ENCODE measurements at regions not wholly inside any gene's neighbourhood (a gene's known extent, or its start where the extent isn't known, plus 50 kb on each side); places are given as distances from the start of the nearest gene placed in this dataset.

DNA sequence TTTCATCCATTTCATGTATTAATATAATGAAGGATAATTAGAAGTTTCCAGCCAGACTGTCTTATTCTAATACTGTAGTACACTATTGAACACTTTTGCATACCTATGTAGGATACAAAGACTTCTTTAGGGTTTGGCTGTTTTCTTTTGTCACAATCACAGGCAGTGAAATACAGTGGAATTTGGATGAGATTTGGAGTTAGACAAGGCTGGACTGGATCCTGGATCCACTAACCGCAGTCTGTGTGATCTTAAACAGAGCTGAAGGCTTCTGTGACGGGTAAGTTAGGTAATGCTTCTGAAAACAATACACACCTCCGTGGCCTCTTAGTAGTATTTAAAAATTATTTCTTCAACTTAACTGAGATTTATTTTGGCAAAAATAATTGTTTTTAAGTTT is 1128.6 kb upstream of the CDH2 start:
- POLR2A ChIA-PET = no interaction called here
- Mint-ChIP-seq H3K27ac (no peak overlapping the region), H3K4me1 (ENCODE audit: low read depth) (no peaks in the 10 kb centered on the region), H3K27me3 (ENCODE audit: low read depth) (no peaks in the 10 kb centered on the region), H3K36me3 (ENCODE audit: low read depth) (no peaks in the 10 kb centered on the region), H3K4me3 (no peak overlapping the region), H3K9me3 (ENCODE audit: insufficient read depth) (peaks cover 19% of the 10 kb centered on the region)
- ATAC-seq (no peak), DNase-seq (no peak)
- CTCF ChIA-PET = no interaction called here

DNA sequence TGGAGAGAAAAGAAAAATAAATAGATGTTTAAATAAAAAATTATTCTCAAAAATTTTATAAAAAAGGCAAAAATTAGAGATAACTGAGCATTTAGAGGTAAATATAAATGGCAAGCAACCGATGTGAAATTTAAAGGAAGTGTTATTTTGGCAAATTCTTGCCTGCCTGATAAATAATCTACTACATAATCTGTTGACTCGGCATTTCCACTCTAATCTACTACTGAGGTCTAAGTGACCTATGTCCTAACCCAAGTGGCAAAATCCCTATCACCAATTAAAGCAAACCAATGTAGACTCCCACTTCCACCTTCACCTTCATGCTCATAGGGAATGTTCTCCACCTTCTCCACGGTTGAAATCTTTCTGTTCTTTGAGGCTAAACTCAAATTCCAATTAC is 1124.1 kb upstream of the CDH2 start:
- H3K27ac Mint-ChIP-seq = no peak overlapping the region
- H3K4me1 Mint-ChIP-seq (ENCODE audit: low read depth) = no peaks in the 10 kb centered on the region
- ChIA-PET CTCF (no interaction called here), POLR2A (no interaction called here)
- H3K9me3 Mint-ChIP-seq (ENCODE audit: insufficient read depth) = peaks cover 27% of the 10 kb centered on the region
- no peak for ATAC-seq
- H3K27me3 Mint-ChIP-seq (ENCODE audit: low read depth) = no peaks in the 10 kb centered on the region
- no peaks in the 10 kb centered on the region for H3K36me3 Mint-ChIP-seq (ENCODE audit: low read depth)
- no peak for DNase-seq
- H3K4me3 Mint-ChIP-seq = no peak overlapping the region

DNA sequence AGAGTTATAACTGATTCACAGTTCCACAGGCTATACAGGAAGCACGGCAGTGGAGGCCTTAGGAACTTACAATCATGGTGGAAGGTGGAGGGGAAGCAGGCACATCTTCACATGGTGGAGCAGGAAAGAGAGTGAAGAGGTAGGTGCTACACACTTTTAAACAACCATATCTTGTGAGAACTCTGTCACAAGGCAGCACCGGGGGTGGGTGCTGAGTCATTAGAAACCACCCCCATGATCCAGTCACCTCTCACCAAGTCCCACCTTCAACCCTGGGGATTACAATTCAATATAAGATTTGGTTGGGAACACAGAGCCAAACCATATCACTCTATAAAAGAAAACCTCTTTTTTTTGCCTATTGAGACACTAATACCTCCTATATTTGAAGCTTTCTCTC is 1108.5 kb upstream of the CDH2 start:
- no peaks in the 10 kb centered on the region for H3K4me1 Mint-ChIP-seq (ENCODE audit: low read depth)
- H3K4me3 Mint-ChIP-seq = no peak overlapping the region
- no peaks in the 10 kb centered on the region for H3K27me3 Mint-ChIP-seq (ENCODE audit: low read depth)
- ChIA-PET CTCF (no interaction called here), POLR2A (no interaction called here)
- no peak overlapping the region for H3K27ac Mint-ChIP-seq
- no peaks in the 10 kb centered on the region for H3K36me3 Mint-ChIP-seq (ENCODE audit: low read depth)
- no peak for DNase-seq
- no peak for ATAC-seq
- H3K9me3 Mint-ChIP-seq (ENCODE audit: insufficient read depth) = peaks cover 19% of the 10 kb centered on the region

DNA sequence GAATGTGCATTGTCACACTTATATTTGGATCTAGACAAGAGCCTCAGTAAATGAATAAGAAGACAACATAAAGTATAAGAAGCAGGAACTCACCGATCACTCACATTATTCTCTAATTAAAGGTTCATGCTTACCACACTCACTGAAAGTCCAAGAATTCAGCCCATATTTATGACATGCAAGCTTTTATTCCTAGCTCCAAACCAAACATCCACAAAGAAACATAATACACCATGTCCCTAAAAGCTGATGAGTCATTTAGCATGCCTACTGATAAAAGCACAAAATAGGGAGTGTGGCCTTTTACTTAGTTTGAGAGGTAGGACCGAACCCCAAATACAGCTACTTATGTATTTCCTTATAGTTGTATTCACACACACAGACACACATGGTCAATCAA is 1094.6 kb upstream of the CDH2 start:
- ChIA-PET POLR2A (no interaction called here), CTCF (no interaction called here)
- Mint-ChIP-seq H3K9me3 (ENCODE audit: insufficient read depth) (peaks cover 9% of the 10 kb centered on the region), H3K4me3 (no peak overlapping the region), H3K27me3 (ENCODE audit: low read depth) (no peaks in the 10 kb centered on the region), H3K4me1 (ENCODE audit: low read depth) (no peaks in the 10 kb centered on the region), H3K36me3 (ENCODE audit: low read depth) (no peaks in the 10 kb centered on the region), H3K27ac (no peak overlapping the region)
- DNase-seq (no peak), ATAC-seq (no peak)

DNA sequence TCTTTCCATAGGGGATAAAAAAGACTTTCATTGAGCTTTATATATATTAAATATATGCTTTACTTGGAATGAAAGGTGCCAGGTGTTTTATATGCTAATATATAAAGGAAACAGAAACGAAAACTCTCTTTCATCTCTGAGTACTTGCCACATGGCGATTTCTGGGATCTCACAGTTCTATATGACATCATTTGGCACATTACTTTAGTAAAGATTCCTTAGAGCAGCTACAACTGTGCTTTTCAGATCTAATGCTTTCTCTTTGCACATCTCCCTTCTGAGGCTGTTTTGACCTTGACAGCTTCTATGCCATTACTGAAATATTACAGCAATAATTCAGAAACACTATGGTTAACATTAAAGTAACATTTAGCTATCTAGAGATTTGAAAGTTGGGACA is 1082.9 kb upstream of the CDH2 start:
- no peak for DNase-seq
- CTCF ChIA-PET = no interaction called here
- H3K27ac Mint-ChIP-seq = no peak overlapping the region

DNA sequence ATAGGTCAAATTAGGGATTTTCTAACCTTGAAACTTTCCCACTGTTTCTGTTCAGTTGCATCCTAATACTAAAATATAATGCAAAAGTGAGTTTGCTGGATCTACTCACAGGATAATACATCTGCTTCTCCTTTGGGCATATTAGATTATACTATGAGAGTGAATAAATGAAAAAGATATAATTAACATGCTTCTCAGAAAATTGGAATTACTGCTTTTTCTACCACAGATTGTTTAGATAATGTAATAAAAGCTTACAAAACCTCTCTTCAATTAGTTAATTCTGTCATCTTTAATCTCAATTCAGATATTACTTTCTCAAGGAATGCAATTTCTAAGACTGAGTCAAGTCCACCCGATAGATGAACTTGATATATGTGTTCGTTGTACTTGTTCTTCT is 1077.2 kb upstream of the CDH2 start:
- no peak overlapping the region for H3K27ac Mint-ChIP-seq
- ATAC-seq (no peak), DNase-seq (no peak)
- ChIA-PET POLR2A (no interaction called here), CTCF (no interaction called here)
- no peaks in the 10 kb centered on the region for H3K4me1 Mint-ChIP-seq (ENCODE audit: low read depth)
- no peaks in the 10 kb centered on the region for H3K27me3 Mint-ChIP-seq (ENCODE audit: low read depth)
- no peak overlapping the region for H3K4me3 Mint-ChIP-seq
- H3K9me3 Mint-ChIP-seq (ENCODE audit: insufficient read depth) = peaks cover 10% of the 10 kb centered on the region
- H3K36me3 Mint-ChIP-seq (ENCODE audit: low read depth) = no peaks in the 10 kb centered on the region

More for the DNA sequence above, 1082.9 kb upstream of the CDH2 start:
- H3K4me1 Mint-ChIP-seq (ENCODE audit: low read depth) = no peaks in the 10 kb centered on the region
- no peak for ATAC-seq
- H3K9me3 Mint-ChIP-seq (ENCODE audit: insufficient read depth) = peaks cover 28% of the 10 kb centered on the region
- POLR2A ChIA-PET = no interaction called here
- H3K27me3 Mint-ChIP-seq (ENCODE audit: low read depth) = no peaks in the 10 kb centered on the region
- no peak overlapping the region for H3K4me3 Mint-ChIP-seq
- no peaks in the 10 kb centered on the region for H3K36me3 Mint-ChIP-seq (ENCODE audit: low read depth)

DNA sequence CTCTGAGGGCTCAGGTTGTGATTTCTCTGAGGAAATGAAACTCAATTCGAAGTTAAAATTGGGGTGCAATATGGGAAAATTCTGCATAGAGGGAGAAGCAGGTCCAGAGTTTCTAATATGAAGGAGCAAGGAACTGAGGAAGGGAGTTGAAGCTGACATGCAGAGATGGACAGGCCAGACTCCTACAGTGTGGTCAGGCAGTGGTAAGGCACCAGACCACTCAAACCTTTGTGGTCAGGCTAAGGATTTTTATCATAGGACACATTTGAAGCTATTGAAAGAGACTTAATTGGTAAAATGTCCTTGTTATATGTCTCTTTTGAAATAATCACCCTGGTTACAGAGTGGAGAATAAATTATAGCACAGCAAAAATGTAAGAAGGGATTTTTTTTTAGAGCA is 1074.8 kb upstream of the CDH2 start:
- ATAC-seq = no peak
- Mint-ChIP-seq H3K4me3 (no peak overlapping the region), H3K4me1 (ENCODE audit: low read depth) (no peaks in the 10 kb centered on the region), H3K9me3 (ENCODE audit: insufficient read depth) (peaks cover 8% of the 10 kb centered on the region), H3K36me3 (ENCODE audit: low read depth) (no peaks in the 10 kb centered on the region), H3K27ac (no peak overlapping the region), H3K27me3 (ENCODE audit: low read depth) (no peaks in the 10 kb centered on the region)
- no peak for DNase-seq
- CTCF ChIA-PET = no interaction called here
- POLR2A ChIA-PET = no interaction called here

DNA sequence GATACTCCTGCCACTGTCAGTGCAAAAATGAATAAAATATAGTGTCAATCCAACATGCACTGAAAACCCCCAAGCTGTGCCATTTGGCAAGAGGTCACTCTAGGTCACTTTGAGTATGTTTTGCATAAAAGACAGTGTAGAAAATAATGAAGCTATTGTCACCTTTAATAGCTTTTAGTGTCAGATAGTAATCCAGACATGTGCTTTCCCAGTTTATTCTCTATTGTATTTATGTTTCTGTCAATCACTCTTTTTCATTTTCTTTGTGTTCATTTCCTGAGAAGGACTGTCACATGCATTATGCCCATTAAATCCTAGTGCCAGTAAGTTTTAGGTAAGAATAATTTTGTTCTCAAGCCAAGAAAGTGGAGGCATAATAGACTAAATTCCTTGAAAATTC is 1073.9 kb upstream of the CDH2 start:
- no peak for DNase-seq
- no peaks in the 10 kb centered on the region for H3K27me3 Mint-ChIP-seq (ENCODE audit: low read depth)
- H3K4me3 Mint-ChIP-seq = no peak overlapping the region
- ChIA-PET POLR2A (interaction anchor here (0.6 kb wide), 1 partner anchor 1345 kb away, joined by 3 read pairs; no protein-coding TSS in a partner anchor), CTCF (no interaction called here)
- no peaks in the 10 kb centered on the region for H3K36me3 Mint-ChIP-seq (ENCODE audit: low read depth)
- H3K9me3 Mint-ChIP-seq (ENCODE audit: insufficient read depth) = peaks cover 7% of the 10 kb centered on the region
- no peak overlapping the region for H3K27ac Mint-ChIP-seq
- no peak for ATAC-seq
- H3K4me1 Mint-ChIP-seq (ENCODE audit: low read depth) = no peaks in the 10 kb centered on the region

DNA sequence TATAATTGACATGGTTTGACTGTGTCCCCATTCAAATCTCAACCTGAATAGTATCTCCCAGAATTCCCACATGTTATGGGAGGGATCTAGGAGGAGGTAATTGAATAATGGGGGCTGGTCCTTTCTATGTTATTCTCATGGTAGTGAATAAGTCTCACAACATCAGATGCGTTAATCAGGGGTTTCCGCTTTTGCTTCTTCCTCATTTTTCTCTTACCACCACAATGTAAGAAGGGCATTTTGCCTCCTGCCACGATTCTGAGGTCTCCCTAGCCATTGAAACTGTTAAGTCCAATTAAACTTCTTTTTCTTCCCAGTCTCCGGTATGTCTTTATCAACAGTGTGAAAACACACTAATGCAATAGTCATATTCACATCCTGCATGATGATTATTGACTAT is 1073.3 kb upstream of the CDH2 start:
- H3K36me3 Mint-ChIP-seq (ENCODE audit: low read depth) = no peaks in the 10 kb centered on the region
- H3K27me3 Mint-ChIP-seq (ENCODE audit: low read depth) = no peaks in the 10 kb centered on the region
- ChIA-PET CTCF (no interaction called here), POLR2A (no interaction called here)
- peaks cover 7% of the 10 kb centered on the region for H3K9me3 Mint-ChIP-seq (ENCODE audit: insufficient read depth)
- H3K4me3 Mint-ChIP-seq = no peak overlapping the region
- no peaks in the 10 kb centered on the region for H3K4me1 Mint-ChIP-seq (ENCODE audit: low read depth)
- H3K27ac Mint-ChIP-seq = no peak overlapping the region
- no peak for ATAC-seq
- DNase-seq = no peak

DNA sequence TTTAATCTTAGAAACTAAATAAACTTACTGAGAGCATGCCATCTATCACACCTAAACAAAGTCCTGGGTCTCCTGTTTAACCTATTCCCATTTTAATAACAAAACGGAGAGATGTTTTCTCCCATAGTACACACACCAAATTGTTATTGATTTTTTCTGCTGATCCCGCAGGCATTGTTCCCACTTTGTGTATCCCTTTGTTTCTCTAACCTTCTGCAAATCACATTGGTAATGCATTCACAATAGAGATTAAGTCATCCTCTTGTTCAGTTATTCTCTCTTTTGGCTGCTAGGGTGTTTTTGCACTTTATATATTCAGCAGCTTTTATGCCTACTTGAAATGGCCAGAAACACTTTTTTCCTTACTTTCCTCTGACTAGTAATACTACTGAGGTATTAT is 1071.9 kb upstream of the CDH2 start:
- ChIA-PET CTCF (no interaction called here), POLR2A (no interaction called here)
- Mint-ChIP-seq H3K4me3 (no peak overlapping the region), H3K27me3 (ENCODE audit: low read depth) (no peaks in the 10 kb centered on the region), H3K9me3 (ENCODE audit: insufficient read depth) (peaks cover 3% of the 10 kb centered on the region), H3K4me1 (ENCODE audit: low read depth) (no peaks in the 10 kb centered on the region), H3K27ac (no peak overlapping the region), H3K36me3 (ENCODE audit: low read depth) (no peaks in the 10 kb centered on the region)
- ATAC-seq (no peak), DNase-seq (no peak)

DNA sequence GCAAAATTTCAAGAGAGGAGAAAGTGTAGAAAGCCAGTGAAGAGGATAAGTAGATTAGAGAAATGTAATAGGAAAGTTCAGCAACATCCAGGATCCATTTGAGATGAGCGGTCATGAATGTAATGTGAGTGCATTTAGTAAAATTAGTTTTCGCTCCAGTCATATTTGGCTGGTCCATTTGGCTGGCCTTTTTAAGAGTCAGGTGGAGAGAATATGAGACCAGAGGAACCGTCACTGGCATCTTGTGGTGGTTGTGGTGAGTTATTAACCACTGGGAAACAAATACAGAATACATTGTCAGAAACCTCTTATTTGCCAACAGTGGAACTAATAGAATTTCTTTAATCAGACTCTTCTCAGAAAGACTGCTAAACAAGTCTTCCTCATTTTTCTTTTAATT is 1064.3 kb upstream of the CDH2 start:
- ATAC-seq (no peak), DNase-seq (no peak)
- Mint-ChIP-seq H3K36me3 (ENCODE audit: low read depth) (no peaks in the 10 kb centered on the region), H3K4me1 (ENCODE audit: low read depth) (no peaks in the 10 kb centered on the region), H3K4me3 (no peak overlapping the region), H3K27ac (no peak overlapping the region), H3K27me3 (ENCODE audit: low read depth) (no peaks in the 10 kb centered on the region), H3K9me3 (ENCODE audit: insufficient read depth) (peaks cover 21% of the 10 kb centered on the region)
- POLR2A ChIA-PET = no interaction called here
- CTCF ChIA-PET = no interaction called here

DNA sequence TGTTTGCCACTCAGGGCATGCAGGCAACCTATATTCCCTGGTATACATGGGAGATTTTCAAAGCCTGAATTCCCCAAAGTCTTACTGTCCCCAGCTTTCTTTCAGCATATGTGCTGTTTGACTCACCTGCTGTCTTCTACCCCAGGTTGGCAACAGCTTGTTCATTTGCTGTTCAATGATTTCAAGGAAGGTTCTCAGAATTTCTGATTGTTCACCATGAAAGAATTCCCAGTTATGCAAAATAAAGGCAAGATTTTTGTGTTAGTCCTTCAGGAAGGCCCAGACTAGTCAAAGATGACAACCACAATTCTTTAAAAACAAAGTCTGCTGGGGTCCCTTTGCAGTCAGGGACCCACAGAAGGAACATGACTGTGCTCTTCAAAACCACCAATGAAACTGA is 1057.8 kb upstream of the CDH2 start:
- ChIA-PET CTCF (no interaction called here), POLR2A (no interaction called here)
- Mint-ChIP-seq H3K27ac (no peak overlapping the region), H3K4me1 (ENCODE audit: low read depth) (no peaks in the 10 kb centered on the region), H3K9me3 (ENCODE audit: insufficient read depth) (peaks cover 43% of the 10 kb centered on the region), H3K36me3 (ENCODE audit: low read depth) (no peaks in the 10 kb centered on the region), H3K4me3 (no peak overlapping the region), H3K27me3 (ENCODE audit: low read depth) (no peaks in the 10 kb centered on the region)
- ATAC-seq (no peak), DNase-seq (no peak)

DNA sequence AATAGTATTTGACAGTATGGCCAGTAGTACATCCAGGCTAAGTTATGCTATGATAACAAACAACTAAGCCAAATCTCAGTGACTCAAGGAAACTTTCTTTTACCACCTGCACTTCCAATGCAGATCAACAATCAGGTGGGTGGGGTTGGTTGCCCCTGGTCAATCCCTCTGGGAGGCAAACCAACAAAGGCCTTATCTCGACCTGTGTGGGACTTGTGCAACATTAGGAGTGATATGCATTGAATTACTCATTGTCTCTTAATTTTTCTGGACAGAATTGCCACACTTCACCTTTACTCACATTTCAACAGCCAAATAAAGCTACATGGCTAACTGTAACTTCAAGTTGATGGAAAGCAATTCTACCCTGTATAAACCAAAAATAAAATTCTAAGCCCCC is 1049.3 kb upstream of the CDH2 start:
- H3K27me3 Mint-ChIP-seq (ENCODE audit: low read depth) = no peaks in the 10 kb centered on the region
- POLR2A ChIA-PET = no interaction called here
- no peak for DNase-seq
- H3K27ac Mint-ChIP-seq = no peak overlapping the region
- H3K36me3 Mint-ChIP-seq (ENCODE audit: low read depth) = no peaks in the 10 kb centered on the region
- peaks cover 14% of the 10 kb centered on the region for H3K9me3 Mint-ChIP-seq (ENCODE audit: insufficient read depth)
- ATAC-seq = no peak
- H3K4me1 Mint-ChIP-seq (ENCODE audit: low read depth) = no peaks in the 10 kb centered on the region
- H3K4me3 Mint-ChIP-seq = no peak overlapping the region
- CTCF ChIA-PET = no interaction called here

DNA sequence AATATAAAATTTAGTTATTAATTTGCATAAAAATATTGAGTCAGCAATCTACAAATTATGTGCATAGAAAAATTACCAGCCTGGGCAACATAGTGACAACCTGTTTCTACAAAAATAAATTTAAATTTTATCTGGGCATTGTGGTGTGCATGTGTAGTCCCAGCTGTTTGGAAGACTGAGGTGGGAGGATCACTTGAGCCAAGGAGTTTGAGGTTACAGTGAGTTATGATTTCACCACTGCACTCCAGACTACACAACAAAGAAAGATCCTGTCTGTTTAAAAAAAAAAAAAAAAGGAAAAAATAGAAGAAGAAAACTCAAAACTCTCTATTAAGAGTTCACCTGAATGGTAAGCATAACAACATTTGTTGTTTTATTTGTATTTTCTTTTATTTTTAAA is 1048.4 kb upstream of the CDH2 start:
- no peaks in the 10 kb centered on the region for H3K4me1 Mint-ChIP-seq (ENCODE audit: low read depth)
- POLR2A ChIA-PET = no interaction called here
- H3K9me3 Mint-ChIP-seq (ENCODE audit: insufficient read depth) = peaks cover 6% of the 10 kb centered on the region
- H3K4me3 Mint-ChIP-seq = no peak overlapping the region
- CTCF ChIA-PET = no interaction called here
- H3K27me3 Mint-ChIP-seq (ENCODE audit: low read depth) = no peaks in the 10 kb centered on the region
- ATAC-seq (no peak), DNase-seq (no peak)
- H3K36me3 Mint-ChIP-seq (ENCODE audit: low read depth) = no peaks in the 10 kb centered on the region
- no peak overlapping the region for H3K27ac Mint-ChIP-seq

Data from activated CD8-positive, alpha-beta T cell treated with anti-CD3 and anti-CD28 coated beads, Interleukin-2, amount 10 ng/mL, durations not matched to agents 7 days and 5 days (primary cell).